ENCODE measurements at regions not wholly inside any gene's neighbourhood (a gene's known extent, or its start where the extent isn't known, plus 50 kb on each side); places are given as distances from the start of the nearest gene placed in this dataset.

DNA sequence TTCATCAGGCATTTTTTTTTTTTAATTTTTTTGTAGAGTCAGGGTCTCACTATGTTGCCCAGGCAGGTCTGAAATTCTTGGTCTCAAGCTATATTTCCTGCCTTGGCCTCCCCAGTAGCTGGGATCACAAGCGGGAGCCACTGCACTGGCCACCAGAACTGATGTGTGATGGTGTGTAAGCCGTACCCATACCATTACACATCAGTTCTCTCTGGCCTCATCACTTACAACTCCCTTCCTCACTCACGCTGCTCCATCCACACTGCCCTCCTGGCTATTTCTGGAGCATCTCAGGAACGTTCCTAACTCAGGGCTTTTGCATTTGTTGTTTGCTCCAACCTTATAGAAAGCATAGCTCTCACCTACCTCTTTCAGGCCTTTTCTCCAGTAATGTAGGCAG is 834.5 kb upstream of the ID2 start:
- TF ChIP-seq, protein P1, sequence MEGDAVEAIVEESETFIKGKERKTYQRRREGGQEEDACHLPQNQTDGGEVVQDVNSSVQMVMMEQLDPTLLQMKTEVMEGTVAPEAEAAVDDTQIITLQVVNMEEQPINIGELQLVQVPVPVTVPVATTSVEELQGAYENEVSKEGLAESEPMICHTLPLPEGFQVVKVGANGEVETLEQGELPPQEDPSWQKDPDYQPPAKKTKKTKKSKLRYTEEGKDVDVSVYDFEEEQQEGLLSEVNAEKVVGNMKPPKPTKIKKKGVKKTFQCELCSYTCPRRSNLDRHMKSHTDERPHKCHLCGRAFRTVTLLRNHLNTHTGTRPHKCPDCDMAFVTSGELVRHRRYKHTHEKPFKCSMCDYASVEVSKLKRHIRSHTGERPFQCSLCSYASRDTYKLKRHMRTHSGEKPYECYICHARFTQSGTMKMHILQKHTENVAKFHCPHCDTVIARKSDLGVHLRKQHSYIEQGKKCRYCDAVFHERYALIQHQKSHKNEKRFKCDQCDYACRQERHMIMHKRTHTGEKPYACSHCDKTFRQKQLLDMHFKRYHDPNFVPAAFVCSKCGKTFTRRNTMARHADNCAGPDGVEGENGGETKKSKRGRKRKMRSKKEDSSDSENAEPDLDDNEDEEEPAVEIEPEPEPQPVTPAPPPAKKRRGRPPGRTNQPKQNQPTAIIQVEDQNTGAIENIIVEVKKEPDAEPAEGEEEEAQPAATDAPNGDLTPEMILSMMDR (IDR thresholded peaks at IDR 0.05; ENCODE audit: low read depth, low read length), result no peak
- TF ChIP-seq, protein P2, sequence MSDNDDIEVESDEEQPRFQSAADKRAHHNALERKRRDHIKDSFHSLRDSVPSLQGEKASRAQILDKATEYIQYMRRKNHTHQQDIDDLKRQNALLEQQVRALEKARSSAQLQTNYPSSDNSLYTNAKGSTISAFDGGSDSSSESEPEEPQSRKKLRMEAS (IDR thresholded peaks at IDR 0.05; ENCODE audit: low read depth, low read length), result no peak
- TF ChIP-seq POLR2A (IDR thresholded peaks at IDR 0.05; ENCODE audit: extremely low read depth, insufficient read length), result no peak

All from NB4 (cell line).